Activated CD4-positive, CD25-positive, alpha-beta regulatory T cell treated with anti-CD3 and anti-CD28 coated beads, Interleukin-2, amount 50 U/mL, for 72 hours (primary cell): ENCODE measurements at regions not wholly inside any gene's neighbourhood (a gene's known extent, or its start where the extent isn't known, plus 50 kb on each side); places are given as distances from the start of the nearest gene placed in this dataset.

ENCODE experiments used
- DNase-seq: peaks from one replicate; pipeline ENCODE4 v3.0.0; 2021

- no peak for DNase-seq
Measured at GRCh38 chr5:159602434-159602833, 272.1 kb upstream of the IL12B start.

- DNase-seq: no peak
Measured at GRCh38 chr5:159605585-159605984, 275.3 kb upstream of the IL12B start.

GRCh38 chr5:159609359-159609758 lies 279.1 kb upstream of the IL12B start:
- DNase-seq: no peak

GRCh38 chr5:159610966-159611579 lies 280.8 kb upstream of the IL12B start:
- DNase-seq: no peak

GRCh38 chr5:159616952-159617351 lies 286.7 kb upstream of the IL12B start:
- no peak for DNase-seq

GRCh38 chr5:159619826-159620225 lies 289.5 kb upstream of the IL12B start:
- no peak for DNase-seq

GRCh38 chr5:159620853-159621540 lies 290.7 kb upstream of the IL12B start:
- no peak for DNase-seq

- no peak for DNase-seq
Measured at GRCh38 chr5:159628703-159629102, 287.6 kb upstream of the ADRA1B start.

GRCh38 chr5:159629158-159629557 lies 287.1 kb upstream of the ADRA1B start:
- DNase-seq: no peak

GRCh38 chr5:159630545-159630944 lies 285.7 kb upstream of the ADRA1B start:
- DNase-seq: no peak

- no peak for DNase-seq
Measured at GRCh38 chr5:159631001-159631400, 285.3 kb upstream of the ADRA1B start.

GRCh38 chr5:159632866-159633265 lies 283.4 kb upstream of the ADRA1B start:
- DNase-seq: no peak

- DNase-seq: no peak
Measured at GRCh38 chr5:159638481-159638880, 277.8 kb upstream of the ADRA1B start.

GRCh38 chr5:159638954-159639559 lies 277.2 kb upstream of the ADRA1B start:
- no peak for DNase-seq

GRCh38 chr5:159639590-159639989 lies 276.7 kb upstream of the ADRA1B start:
- DNase-seq: no peak

- DNase-seq: no peak
Measured at GRCh38 chr5:159640446-159640845, 275.8 kb upstream of the ADRA1B start.

GRCh38 chr5:159640921-159641320 lies 275.4 kb upstream of the ADRA1B start:
- DNase-seq: no peak

GRCh38 chr5:159641371-159642039 lies 274.8 kb upstream of the ADRA1B start:
- no peak for DNase-seq

- no peak for DNase-seq
Measured at GRCh38 chr5:159642379-159642778, 273.9 kb upstream of the ADRA1B start.

GRCh38 chr5:159644053-159644452 lies 272.2 kb upstream of the ADRA1B start:
- no peak for DNase-seq

GRCh38 chr5:159645179-159645846 lies 271.0 kb upstream of the ADRA1B start:
- DNase-seq: no peak

GRCh38 chr5:159650803-159651202 lies 265.5 kb upstream of the ADRA1B start:
- no peak for DNase-seq

GRCh38 chr5:159655757-159656409 lies 260.4 kb upstream of the ADRA1B start:
- DNase-seq: no peak
